Dermis blood vessel endothelial cell (primary cell): ENCODE measurements at regions not wholly inside any gene's neighbourhood (a gene's known extent, or its start where the extent isn't known, plus 50 kb on each side); places are given as distances from the start of the nearest gene placed in this dataset.

Experiments used
- DNase-seq: peaks from one replicate; pipeline ENCODE4 v3.0.0; 2010

DNA sequence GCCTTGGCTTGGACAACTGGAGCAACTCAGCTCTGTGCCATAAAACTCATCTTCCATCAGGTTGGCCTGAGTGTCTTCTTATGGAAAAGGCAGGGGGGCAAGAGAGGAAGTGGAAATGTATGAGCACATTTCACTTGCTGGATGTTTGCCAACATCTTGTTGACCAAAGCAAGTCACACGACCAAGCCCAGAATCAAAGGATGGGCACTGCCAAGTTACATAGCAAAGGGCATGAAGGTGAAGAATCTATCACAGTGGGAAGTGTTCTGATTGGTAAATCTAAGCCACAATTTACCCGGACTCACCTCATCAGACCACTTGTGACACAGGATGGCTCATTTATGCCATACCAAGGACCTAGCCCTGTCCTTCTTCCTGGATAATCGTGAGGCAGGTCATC is 310.5 kb upstream of the IRX5 start:
- no peak for DNase-seq

DNA sequence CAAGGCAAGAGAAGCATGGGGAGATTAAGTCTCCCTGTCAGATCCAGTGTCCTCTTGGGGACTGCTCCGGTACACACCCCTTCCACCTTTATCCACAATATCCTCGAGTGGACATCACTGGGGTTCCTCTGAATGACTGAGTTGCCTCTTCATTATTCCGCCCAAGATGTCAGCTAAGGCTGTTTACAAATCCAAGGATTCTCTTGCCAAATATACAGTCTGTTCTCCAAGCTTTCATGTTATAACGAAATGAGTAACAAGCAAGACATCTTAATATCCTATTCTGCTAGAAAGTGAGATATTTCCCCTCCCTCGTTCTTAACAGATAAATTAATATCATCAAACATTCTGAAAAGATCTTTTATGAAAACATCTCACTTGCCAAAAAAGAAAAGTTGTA is 314.1 kb upstream of the IRX5 start:
- DNase-seq, result no peak

DNA sequence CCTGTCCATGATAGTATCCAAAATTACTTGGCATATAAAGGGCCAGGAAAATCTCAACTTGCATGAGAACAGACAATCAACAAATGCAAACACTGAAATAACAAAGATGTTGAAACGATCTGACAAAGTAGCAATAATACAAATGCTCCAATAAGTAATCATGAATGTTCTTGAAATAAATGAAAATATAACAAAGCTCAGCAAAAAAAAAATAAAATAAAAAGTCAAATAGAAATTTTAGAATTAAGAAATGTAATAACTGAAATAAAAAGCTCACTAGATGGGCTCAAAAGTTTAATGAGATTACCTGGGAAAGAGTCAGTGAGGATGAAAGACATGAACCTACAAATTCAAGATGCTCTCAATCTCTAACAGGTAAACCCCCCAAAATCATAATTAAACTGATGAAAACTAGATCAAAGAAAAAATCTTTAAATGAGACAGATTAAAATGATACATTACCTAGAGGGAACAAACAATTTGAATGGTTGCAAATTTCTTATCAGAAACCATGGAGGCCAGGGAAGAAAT is 319.0 kb upstream of the IRX3 start:
- DNase-seq, result no peak

DNA sequence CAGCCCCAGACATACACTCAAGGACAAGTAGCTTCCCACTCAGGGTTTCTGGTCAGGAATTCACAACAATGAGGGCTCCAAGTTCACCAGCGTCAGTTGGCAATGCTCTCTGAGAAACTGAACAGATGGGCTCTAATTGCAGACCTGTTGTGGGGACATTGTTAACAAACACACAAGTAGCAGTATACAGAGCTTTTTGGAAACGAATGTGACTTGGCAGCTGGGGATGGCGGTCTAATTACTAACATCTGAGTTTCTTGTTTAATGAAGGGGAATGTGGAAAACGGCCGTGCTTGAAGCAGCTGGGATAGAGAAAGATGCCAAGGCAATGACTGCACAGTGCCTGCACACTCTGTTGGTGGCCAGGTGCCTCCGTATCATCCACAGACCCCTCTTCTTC is 316.1 kb upstream of the IRX3 start:
- no peak for DNase-seq

DNA sequence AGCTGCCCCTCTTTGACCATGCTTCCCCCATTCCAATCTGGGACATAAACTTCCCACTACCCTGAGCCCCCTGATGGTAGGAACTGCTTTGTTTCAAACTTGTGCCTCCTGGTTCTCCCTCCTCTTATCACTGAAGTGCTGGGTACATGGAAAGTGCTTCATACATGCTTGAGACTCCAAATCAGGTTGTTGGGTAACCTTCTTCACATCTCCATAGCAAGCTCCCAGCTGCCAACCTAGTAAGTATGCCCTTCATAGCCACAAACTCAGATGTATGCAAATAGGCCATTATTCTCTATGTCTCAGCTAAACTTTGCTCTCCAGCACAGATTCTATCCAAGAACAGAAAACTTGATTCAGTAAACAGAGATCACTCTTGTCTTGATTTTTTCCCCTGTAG is 310.6 kb upstream of the IRX3 start:
- DNase-seq, result no peak

DNA sequence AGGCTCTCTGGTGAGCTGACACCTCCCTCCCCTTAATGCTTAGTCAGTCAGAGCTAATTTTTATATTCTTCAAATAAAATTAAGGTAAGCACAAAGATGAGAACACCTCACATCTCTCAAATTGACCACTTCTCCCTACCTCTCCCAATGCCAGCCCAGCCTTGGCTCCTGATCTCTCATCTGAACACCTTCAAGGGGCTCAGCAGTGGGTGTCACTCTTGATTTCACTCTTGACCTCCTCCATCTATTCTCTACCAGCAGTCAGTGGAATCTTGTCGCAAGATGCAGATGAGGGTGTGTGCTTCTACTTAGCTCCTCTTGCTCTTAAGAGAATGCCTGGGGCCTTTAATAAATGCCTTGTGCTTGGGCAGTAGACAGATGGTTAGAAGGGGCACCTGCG is 309.0 kb upstream of the IRX3 start:
- no peak for DNase-seq

DNA sequence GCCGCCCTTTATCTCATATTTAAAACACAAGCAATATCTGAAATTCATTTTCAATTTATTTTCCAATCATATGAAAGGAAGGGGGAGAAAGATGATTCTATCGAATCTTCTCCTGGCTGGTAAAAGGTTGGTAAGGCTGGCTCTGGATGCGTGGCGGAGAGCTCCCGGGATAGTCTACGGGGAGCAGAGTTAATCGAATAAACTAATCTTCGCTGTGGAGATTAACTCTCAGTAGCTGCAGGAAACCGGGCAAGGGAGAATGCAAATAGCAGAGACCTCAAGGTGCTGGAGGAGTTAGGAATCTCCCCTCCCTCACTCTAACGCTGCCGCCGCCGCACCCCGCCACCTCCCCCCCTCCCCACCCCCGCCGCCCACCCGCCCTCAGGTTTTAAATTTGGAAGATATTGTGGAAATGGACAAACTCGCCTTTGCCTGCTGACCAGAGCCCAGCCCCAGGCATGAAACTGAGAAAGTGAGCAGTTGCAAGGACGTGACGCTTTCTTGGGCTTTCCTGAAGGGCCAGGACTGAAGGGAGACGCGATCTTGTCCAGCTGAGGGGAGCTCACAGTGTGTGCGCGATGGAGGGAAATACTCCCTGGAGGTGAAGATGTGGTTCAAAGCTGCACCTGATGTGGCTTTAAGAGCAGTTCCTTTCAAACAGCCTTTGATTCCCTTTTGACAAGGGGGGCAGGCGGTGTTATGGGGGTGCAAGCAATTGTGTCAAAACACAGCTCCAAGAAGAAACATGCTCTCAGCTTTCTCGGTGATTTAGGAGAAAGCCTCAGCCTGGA is 308.2 kb upstream of the IRX3 start:
- DNase-seq, result no peak

DNA sequence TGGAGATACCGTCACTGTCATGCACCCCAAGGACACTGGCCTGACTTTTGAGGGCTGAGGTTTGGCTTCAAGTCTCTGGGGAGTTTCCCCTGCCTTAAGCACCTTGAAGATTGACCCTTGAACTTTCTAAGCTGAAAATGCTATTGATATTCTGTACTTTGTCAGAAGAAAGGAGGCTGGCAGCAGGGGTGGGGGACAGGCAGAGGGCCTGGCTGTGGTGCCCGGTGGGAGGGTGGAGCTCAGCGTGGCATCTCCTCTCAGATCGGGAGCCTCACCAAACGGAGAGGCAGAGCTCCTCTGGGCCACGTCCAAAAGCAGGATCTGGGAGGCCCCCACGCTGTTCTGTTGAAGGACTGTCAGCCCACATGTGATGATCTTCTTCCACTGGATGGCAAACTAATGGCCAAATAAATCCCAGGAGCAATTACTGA is 305.2 kb upstream of the IRX3 start:
- DNase-seq, result no peak

DNA sequence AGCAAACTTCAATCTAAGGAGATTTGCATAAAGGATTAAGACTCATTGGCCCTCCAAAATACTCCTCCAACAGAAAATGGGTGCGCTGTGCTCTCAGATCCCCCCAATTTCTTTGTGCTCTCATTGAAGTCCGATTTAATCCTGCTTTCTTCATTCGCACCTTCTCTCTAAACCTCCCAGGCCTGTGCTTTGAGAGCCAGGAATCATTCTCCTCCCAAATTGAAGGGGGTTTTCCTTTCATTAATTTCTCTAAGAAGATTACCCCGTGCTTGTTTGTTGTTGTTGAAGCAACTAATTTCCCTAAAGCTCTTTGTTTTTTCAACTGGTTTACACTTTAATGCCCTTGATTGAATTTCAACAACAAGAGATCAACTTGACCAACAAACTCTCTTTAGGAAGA is 304.2 kb upstream of the IRX3 start:
- no peak for DNase-seq

DNA sequence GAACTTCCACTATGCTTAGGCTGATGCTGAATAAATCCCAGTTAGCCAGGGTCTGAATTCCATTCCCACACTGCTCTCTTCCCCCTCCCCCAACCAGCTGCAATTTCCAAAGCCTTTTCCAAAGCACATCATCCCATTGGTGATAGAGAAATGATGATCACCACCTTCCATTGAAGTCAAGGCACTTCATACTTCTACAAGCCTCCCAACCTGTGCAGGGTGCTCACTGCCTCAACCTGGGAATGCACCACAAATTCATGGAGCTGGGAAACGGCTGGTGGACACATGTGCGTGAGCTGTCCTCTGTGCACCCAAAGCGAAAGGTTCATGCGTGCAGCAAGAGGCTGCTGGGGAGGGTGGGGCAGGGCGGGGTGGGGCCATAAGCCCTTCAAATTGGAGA is 302.7 kb upstream of the IRX3 start:
- DNase-seq, result no peak

DNA sequence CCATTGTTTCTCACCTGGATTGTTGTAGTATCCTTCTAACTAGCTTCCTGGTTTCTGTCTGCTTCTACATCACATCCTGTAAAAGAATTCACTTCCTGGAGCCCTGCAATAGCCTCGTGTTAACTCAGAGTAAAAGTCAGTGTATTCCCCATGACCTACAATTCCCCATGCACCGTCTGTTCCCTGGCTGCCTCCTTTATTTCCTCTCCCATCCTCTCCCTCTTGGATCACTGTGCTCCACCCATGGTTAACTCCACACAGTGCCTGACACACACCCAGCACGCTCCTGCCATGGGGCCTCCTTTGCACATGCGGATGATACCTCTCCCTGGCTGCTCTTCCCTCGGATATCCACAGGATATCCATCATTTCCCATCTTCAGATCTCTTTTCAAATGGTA is 301.4 kb upstream of the IRX3 start:
- no peak for DNase-seq

DNA sequence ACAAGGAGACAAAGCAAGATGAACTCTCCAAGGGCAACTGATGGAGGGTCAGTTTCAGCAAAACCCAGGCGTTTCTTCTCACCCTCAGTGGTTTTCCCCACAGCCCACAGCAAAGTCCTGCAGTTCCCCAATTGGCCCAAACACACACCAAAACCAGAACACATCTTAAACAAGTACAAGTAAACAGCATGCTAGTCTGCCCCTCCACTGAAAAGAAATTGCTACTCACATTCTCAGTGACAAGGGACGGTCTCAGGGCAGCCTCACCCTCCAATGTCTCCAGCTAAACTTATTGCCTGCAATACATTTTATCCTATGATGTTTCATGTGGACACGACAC is 300.6 kb upstream of the IRX3 start:
- DNase-seq, result no peak

DNA sequence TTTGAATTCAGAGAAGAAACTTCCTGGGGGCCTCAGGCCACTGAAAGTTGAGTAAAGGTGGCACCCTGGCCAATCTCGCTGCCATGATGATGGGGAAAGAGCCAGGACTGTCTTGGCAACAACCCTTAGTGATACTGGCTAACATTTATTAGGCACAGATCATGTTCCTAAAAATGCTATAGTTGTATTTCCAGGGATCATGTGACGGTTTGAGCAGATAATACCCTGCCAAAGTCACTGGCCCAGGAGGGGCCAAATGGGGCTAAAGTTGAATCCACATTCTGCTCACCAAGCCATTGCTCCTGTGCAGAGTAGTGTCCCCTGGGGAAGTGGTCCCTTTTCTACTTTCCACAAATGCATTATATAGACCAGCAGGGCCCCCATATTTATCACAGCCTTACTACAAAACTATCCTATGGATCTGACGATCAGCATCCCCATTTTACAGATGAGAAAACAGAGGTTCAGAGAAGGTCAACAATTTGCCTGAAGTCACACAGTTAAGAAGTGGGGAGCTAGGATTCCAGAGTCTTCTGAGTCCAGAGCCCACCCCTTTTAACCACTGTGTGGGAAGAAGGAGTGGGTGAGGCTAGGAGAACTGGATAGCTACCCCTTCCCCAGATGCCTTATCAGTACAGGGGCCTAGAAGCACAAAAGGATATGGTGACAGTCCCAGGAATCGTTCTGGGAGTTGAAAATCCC is 300.0 kb upstream of the IRX3 start:
- DNase-seq, result no peak

DNA sequence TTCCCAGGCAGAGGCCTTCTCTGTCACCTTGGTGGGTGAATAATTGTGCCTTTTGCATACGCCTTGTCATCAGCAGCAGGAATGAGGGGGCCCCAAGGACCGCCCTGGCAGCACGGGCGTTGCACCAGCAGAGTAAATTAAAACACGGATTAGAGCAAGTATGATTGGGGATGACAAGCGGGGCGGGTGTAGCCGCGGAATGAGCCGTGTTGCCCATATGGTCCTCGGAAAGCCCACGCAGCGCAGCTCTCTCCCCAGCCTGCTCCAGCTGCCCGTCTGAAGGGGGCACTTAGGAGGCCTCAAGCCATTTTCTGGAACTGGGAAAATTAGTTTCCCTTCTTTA is 299.4 kb upstream of the IRX3 start:
- DNase-seq, result no peak

DNA sequence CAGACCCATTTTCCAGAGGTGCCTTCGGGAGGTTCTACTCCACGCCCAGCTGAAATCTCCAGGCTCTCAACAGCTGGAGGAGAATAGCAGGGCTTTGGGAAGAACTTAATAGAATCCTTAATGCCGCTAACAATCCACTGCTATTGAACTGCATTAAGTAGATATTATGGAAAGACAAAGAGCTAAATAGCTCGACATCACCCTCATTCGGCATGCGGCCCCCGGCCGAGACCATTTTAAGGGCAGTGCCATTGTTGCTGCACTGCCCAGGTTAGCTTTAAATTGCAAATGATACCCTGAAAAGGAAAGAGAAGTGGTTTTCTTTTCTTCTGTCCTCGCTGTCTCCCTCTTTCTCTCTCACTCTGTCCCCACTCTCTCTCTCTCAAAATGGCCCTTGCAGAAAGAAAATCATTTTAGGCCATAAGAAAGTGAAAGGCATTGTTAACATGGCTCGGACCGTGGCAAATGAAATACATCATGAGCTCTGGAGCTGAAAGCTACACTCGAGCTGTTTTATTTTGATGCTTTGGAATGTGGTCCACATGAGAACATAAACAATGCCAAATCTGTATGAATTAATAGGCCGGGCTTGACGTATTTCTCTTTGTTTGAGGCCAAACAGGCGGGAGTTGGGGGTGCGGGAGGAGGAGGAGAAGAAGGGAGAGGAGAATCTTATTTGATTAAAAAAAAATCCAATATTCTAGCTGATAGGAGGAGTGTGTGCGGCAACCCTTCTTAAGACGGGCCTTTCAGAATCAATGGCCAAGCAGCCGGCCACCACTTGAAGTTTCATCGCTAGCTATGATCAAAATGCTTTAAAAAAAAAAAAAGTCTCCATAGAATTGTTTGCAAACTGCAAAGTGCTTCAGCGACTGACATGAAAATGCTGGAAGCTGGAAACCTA is 298.8 kb upstream of the IRX3 start:
- no peak for DNase-seq

DNA sequence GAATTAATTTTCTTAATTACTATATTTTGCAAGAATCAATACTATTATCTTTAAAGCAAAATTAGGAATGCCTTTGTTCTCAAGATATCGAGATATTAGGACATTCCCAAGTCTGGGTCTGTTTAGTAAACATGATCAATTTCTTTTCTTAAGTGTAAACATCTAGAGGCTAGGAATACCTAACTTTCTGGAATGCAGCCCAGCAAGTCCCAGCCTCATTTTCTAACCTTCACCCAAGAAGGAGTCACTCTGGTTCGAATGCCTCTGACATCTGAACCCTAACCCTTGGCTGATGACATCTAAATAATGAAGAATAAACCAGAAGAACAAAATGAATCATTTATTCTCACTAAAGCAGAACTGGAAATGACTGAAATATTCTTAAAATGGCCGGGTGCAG is 297.5 kb upstream of the IRX3 start:
- DNase-seq, result no peak

DNA sequence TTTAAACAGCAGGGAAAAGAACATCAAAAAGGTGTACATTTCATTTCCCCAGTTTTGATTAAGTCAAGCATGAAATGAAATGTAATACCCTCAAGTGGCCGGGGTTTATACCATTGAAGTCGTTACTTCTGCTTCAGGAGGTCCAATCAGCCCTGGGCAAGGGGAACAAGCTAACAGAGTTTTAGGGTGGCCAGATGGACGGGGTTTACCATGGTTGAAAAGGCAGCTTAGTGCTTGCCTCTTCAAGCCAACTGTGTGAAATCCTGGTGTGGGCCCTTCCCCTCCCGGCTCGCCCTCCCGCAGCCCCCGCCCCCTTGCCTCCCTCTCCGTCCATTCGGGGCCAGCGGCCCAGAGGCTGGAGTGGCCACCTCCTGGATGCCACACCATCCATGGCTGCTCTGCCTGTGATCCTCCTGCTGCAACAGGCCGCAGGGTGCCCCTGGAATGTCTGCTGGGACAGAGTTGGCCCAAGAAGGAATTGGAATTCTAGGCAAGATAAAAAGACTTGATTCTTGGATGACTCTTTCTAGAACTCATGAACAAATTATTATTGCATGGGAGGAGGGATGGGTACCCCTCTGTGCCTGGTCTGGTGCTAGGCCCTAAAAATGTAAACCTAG is 296.2 kb upstream of the IRX3 start:
- no peak for DNase-seq

DNA sequence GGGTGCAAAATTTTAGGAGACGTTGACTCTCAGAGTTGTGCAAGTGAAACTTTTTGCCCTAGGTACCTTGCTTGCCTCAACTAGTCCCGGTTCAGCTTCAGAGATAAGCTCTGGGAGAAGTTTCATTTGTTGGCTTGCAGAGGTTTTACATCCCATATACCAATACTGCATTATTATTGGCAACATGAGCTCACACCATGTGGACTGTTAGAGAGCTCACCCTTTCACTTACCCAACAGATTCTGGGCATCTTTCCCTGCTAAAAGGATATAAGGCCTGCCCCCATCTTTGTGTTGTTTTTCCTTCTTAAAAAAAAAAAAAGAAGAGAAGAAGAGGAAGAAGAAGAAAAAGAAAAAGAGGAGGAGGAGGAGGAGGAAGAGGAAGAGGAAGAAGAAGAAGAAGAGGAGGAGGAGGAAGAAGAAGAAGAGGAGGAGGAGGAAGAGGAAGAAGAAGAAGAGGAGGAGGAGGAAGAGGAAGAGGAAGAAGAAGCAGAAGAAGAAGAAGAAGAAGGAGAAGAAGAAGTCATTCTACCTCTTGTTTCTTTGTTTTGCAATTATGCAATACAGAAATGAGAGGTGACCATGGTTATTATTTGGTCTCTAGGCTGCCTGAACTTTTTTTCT is 292.6 kb upstream of the IRX3 start:
- no peak for DNase-seq

DNA sequence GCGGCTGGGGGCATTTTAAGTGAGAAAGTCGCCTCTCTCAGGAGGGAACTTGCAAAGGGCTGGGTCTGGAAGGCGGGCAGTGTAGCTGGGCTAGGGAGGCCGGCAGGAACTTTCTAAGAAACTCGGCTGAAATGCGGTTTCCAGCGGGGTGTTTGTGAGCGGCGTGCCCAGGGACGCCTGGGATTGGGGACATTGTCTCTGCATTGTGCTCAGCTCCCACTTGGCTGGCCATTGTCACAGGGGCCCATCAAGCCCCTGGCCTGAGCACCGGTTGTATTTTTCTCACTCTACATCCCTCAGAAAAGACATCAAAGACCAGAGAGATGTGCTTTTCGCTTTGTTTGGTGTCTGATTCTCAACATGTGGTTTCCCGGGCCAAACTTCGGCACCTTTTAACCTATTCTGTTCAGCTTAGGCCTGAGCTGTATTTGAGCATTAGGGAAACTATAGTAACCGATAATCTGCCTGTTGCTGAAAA is 291.1 kb upstream of the IRX3 start:
- DNase-seq, result no peak

DNA sequence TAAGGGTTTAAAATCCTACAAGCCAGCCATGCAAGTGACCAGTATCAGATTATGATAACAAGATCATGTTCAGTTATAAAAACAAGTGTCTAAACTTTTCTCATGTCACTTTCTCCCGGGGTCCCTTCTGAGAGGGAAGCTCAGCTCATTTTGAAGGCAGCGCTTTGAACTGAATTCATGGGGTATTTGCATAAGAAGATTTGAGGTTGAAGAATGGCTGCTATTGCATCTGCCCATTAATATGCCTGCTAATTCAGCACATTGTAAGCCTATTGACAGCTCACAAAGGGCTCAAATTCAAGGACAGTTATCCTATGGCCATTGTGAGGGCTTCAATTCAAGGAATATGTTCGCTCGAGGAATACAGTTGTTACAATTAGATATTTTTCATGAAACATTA is 290.2 kb upstream of the IRX3 start:
- no peak for DNase-seq

DNA sequence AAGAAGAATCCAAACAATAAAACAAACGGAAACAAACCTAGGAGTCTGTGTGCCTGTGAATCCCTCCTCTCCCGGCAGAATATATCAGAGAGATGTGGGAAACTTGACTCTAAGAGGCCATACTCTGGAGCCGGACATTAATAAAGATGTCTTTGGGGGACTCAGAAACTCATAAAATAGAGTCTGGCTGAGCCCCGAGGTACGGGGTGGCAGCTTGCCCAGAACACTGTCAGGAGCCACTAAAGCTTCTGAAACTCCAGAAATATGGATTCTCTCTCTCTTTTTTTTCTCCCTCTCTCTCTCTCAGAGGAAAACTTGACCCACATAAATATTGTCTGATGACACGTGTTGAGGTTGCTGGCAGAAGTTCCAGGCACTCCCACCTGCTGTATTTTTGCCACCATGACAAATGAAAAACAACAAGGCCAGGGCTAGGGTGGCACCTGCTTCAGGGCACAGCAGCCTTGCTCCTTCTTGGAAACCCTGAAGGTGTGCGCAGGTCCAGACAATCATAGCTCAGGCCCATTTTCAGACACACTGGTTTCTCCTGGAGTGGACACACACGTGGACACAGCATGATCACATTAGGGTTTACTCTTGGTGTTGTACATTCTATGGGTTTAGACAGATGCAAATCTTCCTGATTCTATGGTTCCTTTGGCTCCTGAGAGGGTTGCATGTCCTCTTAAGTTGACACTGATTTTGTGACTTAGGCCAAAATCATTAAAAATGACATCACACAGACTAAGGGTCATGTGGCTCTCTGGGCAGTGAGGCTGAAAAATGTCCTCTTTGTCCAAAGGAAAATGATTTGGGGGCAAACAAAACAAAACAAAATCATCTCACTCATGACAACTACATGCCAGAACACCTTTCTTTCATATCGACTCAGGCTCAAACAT is 282.6 kb upstream of the IRX3 start:
- DNase-seq, result no peak
